ENCODE measurements at regions not wholly inside any gene's neighbourhood (a gene's known extent, or its start where the extent isn't known, plus 50 kb on each side); places are given as distances from the start of the nearest gene placed in this dataset.

- TF ChIP-seq ZNF274 (IDR thresholded peaks at IDR 0.05; ENCODE audit: low read depth, low read length) (no peak), YY1 (IDR thresholded peaks at IDR 0.05; ENCODE audit: insufficient read depth, insufficient read length) (no peak)
Observed at GRCh38 chr1:244165021-244165420, 113.9 kb downstream of the ZBTB18 start.

Measured in NT2/D1 (cell line).